ENCODE measurements at regions not wholly inside any gene's neighbourhood (a gene's known extent, or its start where the extent isn't known, plus 50 kb on each side); places are given as distances from the start of the nearest gene placed in this dataset.

- WGBS, 2 experiments, result 91 to 93% methylated on average over 9 of the region's 9 CpGs
- no peaks in the 10 kb centered on the region for H3K27me3 ChIP-seq (ENCODE audit: control insufficient read depth, insufficient read depth, low read length, poor library complexity, severe bottlenecking)
- H3K4me1 ChIP-seq (ENCODE audit: control insufficient read depth, insufficient read depth, low read length), result no peaks in the 10 kb centered on the region
- H3K27ac ChIP-seq (ENCODE audit: insufficient read depth, low read depth, low read length, poor library complexity, severe bottlenecking), result no peak overlapping the region
- H3K4me3 ChIP-seq (ENCODE audit: insufficient read depth, low read depth, low read length), result no peak overlapping the region
- H3K36me3 ChIP-seq (ENCODE audit: control insufficient read depth, insufficient read depth, low read length), result no peaks in the 10 kb centered on the region
- no peaks in the 10 kb centered on the region for H3K9me3 ChIP-seq (ENCODE audit: control insufficient read depth, low read length)
Measured at GRCh38 chr3:99114565-99115291, 213.2 kb upstream of the DCBLD2 start.

GRCh38 chr3:99111235-99111634 is 209.7 kb upstream of the DCBLD2 start:
- no peak overlapping the region for H3K4me3 ChIP-seq (ENCODE audit: insufficient read depth, low read depth, low read length)
- H3K27me3 ChIP-seq (ENCODE audit: control insufficient read depth, insufficient read depth, low read length, poor library complexity, severe bottlenecking), result no peaks in the 10 kb centered on the region
- H3K9me3 ChIP-seq (ENCODE audit: control insufficient read depth, low read length), result no peaks in the 10 kb centered on the region
- WGBS, 2 experiments, result 83 to 100% methylated on average over 1 to 3 of the region's 3 CpGs
- H3K36me3 ChIP-seq (ENCODE audit: control insufficient read depth, insufficient read depth, low read length), result no peaks in the 10 kb centered on the region
- no peaks in the 10 kb centered on the region for H3K4me1 ChIP-seq (ENCODE audit: control insufficient read depth, insufficient read depth, low read length)
- no peak overlapping the region for H3K27ac ChIP-seq (ENCODE audit: insufficient read depth, low read depth, low read length, poor library complexity, severe bottlenecking)

- Histone ChIP-seq H3K4me3 (ENCODE audit: insufficient read depth, low read depth, low read length) (no peak overlapping the region), H3K9me3 (ENCODE audit: control insufficient read depth, low read length) (no peaks in the 10 kb centered on the region), H3K36me3 (ENCODE audit: control insufficient read depth, insufficient read depth, low read length) (no peaks in the 10 kb centered on the region), H3K4me1 (ENCODE audit: control insufficient read depth, insufficient read depth, low read length) (no peaks in the 10 kb centered on the region), H3K27ac (ENCODE audit: insufficient read depth, low read depth, low read length, poor library complexity, severe bottlenecking) (no peak overlapping the region), H3K27me3 (ENCODE audit: control insufficient read depth, insufficient read depth, low read length, poor library complexity, severe bottlenecking) (no peaks in the 10 kb centered on the region)
- 84 to 95% methylated on average over 4 of the region's 4 CpGs for WGBS, 2 experiments
Measured at GRCh38 chr3:99110401-99110800, 208.9 kb upstream of the DCBLD2 start.

GRCh38 chr3:99108508-99108907 is 207.0 kb upstream of the DCBLD2 start:
- Histone ChIP-seq H3K36me3 (ENCODE audit: control insufficient read depth, insufficient read depth, low read length) (no peaks in the 10 kb centered on the region), H3K4me1 (ENCODE audit: control insufficient read depth, insufficient read depth, low read length) (no peaks in the 10 kb centered on the region), H3K4me3 (ENCODE audit: insufficient read depth, low read depth, low read length) (no peak overlapping the region), H3K27me3 (ENCODE audit: control insufficient read depth, insufficient read depth, low read length, poor library complexity, severe bottlenecking) (no peaks in the 10 kb centered on the region), H3K9me3 (ENCODE audit: control insufficient read depth, low read length) (no peaks in the 10 kb centered on the region), H3K27ac (ENCODE audit: insufficient read depth, low read depth, low read length, poor library complexity, severe bottlenecking) (no peak overlapping the region)
- 70 to 91% methylated on average over 2 of the region's 2 CpGs for WGBS, 2 experiments

- 92 to 98% methylated on average over 2 of the region's 2 CpGs for WGBS, 2 experiments
Measured at GRCh38 chr3:99094606-99095005, 193.1 kb upstream of the DCBLD2 start.

GRCh38 chr3:99087277-99087676 is 185.8 kb upstream of the DCBLD2 start:
- no peak overlapping the region for H3K27ac ChIP-seq (ENCODE audit: insufficient read depth, low read depth, low read length, poor library complexity, severe bottlenecking)
- no peaks in the 10 kb centered on the region for H3K36me3 ChIP-seq (ENCODE audit: control insufficient read depth, insufficient read depth, low read length)
- no peaks in the 10 kb centered on the region for H3K9me3 ChIP-seq (ENCODE audit: control insufficient read depth, low read length)
- H3K4me3 ChIP-seq (ENCODE audit: insufficient read depth, low read depth, low read length), result no peak overlapping the region
- no peaks in the 10 kb centered on the region for H3K27me3 ChIP-seq (ENCODE audit: control insufficient read depth, insufficient read depth, low read length, poor library complexity, severe bottlenecking)
- 100% methylated on average over 2 of the region's 2 CpGs; no CpG with 5 or more reads in 1 of the 2 experiments for WGBS, 2 experiments
- H3K4me1 ChIP-seq (ENCODE audit: control insufficient read depth, insufficient read depth, low read length), result no peaks in the 10 kb centered on the region

More at GRCh38 chr3:99094606-99095005, 193.1 kb upstream of the DCBLD2 start:
- H3K9me3 ChIP-seq (ENCODE audit: control insufficient read depth, low read length), result no peaks in the 10 kb centered on the region
- H3K4me1 ChIP-seq (ENCODE audit: control insufficient read depth, insufficient read depth, low read length), result no peaks in the 10 kb centered on the region
- H3K27me3 ChIP-seq (ENCODE audit: control insufficient read depth, insufficient read depth, low read length, poor library complexity, severe bottlenecking), result no peaks in the 10 kb centered on the region
- H3K27ac ChIP-seq (ENCODE audit: insufficient read depth, low read depth, low read length, poor library complexity, severe bottlenecking), result no peak overlapping the region
- H3K36me3 ChIP-seq (ENCODE audit: control insufficient read depth, insufficient read depth, low read length), result no peaks in the 10 kb centered on the region
- H3K4me3 ChIP-seq (ENCODE audit: insufficient read depth, low read depth, low read length), result no peak overlapping the region

- no peaks in the 10 kb centered on the region for H3K4me1 ChIP-seq (ENCODE audit: control insufficient read depth, insufficient read depth, low read length)
- H3K4me3 ChIP-seq (ENCODE audit: insufficient read depth, low read depth, low read length), result no peak overlapping the region
- H3K27me3 ChIP-seq (ENCODE audit: control insufficient read depth, insufficient read depth, low read length, poor library complexity, severe bottlenecking), result no peaks in the 10 kb centered on the region
- 90 to 93% methylated on average over 4 of the region's 4 CpGs for WGBS, 2 experiments
- no peaks in the 10 kb centered on the region for H3K9me3 ChIP-seq (ENCODE audit: control insufficient read depth, low read length)
- no peak overlapping the region for H3K27ac ChIP-seq (ENCODE audit: insufficient read depth, low read depth, low read length, poor library complexity, severe bottlenecking)
- no peaks in the 10 kb centered on the region for H3K36me3 ChIP-seq (ENCODE audit: control insufficient read depth, insufficient read depth, low read length)
Measured at GRCh38 chr3:99084826-99085225, 183.3 kb upstream of the DCBLD2 start.

GRCh38 chr3:99084156-99084555 is 182.7 kb upstream of the DCBLD2 start:
- Histone ChIP-seq H3K27ac (ENCODE audit: insufficient read depth, low read depth, low read length, poor library complexity, severe bottlenecking) (no peak overlapping the region), H3K36me3 (ENCODE audit: control insufficient read depth, insufficient read depth, low read length) (no peaks in the 10 kb centered on the region), H3K27me3 (ENCODE audit: control insufficient read depth, insufficient read depth, low read length, poor library complexity, severe bottlenecking) (no peaks in the 10 kb centered on the region), H3K4me3 (ENCODE audit: insufficient read depth, low read depth, low read length) (no peak overlapping the region), H3K4me1 (ENCODE audit: control insufficient read depth, insufficient read depth, low read length) (no peaks in the 10 kb centered on the region), H3K9me3 (ENCODE audit: control insufficient read depth, low read length) (no peaks in the 10 kb centered on the region)
- 93 to 97% methylated on average over 2 of the region's 2 CpGs for whole genome bisulfite sequencing, 2 experiments

- H3K4me1 ChIP-seq (ENCODE audit: control insufficient read depth, insufficient read depth, low read length), result no peaks in the 10 kb centered on the region
- no peaks in the 10 kb centered on the region for H3K36me3 ChIP-seq (ENCODE audit: control insufficient read depth, insufficient read depth, low read length)
- H3K4me3 ChIP-seq (ENCODE audit: insufficient read depth, low read depth, low read length), result no peak overlapping the region
- WGBS, 2 experiments, result 97% methylated on average over 6 of the region's 6 CpGs
- H3K27me3 ChIP-seq (ENCODE audit: control insufficient read depth, insufficient read depth, low read length, poor library complexity, severe bottlenecking), result no peaks in the 10 kb centered on the region
- no peaks in the 10 kb centered on the region for H3K9me3 ChIP-seq (ENCODE audit: control insufficient read depth, low read length)
- H3K27ac ChIP-seq (ENCODE audit: insufficient read depth, low read depth, low read length, poor library complexity, severe bottlenecking), result no peak overlapping the region
Measured at GRCh38 chr3:99071096-99071495, 169.6 kb upstream of the DCBLD2 start.

- WGBS, 2 experiments, result 88 to 93% methylated on average over 1 of the region's 1 CpG
- Histone ChIP-seq H3K9me3 (ENCODE audit: control insufficient read depth, low read length) (no peaks in the 10 kb centered on the region), H3K27ac (ENCODE audit: insufficient read depth, low read depth, low read length, poor library complexity, severe bottlenecking) (no peak overlapping the region), H3K36me3 (ENCODE audit: control insufficient read depth, insufficient read depth, low read length) (no peaks in the 10 kb centered on the region), H3K4me1 (ENCODE audit: control insufficient read depth, insufficient read depth, low read length) (no peaks in the 10 kb centered on the region), H3K4me3 (ENCODE audit: insufficient read depth, low read depth, low read length) (no peak overlapping the region), H3K27me3 (ENCODE audit: control insufficient read depth, insufficient read depth, low read length, poor library complexity, severe bottlenecking) (no peaks in the 10 kb centered on the region)
Measured at GRCh38 chr3:99069973-99070372, 168.5 kb upstream of the DCBLD2 start.
